B cell (primary cell): ENCODE measurements at regions not wholly inside any gene's neighbourhood (a gene's known extent, or its start where the extent isn't known, plus 50 kb on each side); places are given as distances from the start of the nearest gene placed in this dataset.

Experiments used
- ATAC-seq: fragments of 200-7000 bp; cut with Tn5 transposase; one replicate; pipeline ENCODE4 v1.10.0; 2021; ENCODE audit warnings: low read depth, mild to moderate bottlenecking, moderate number of reproducible peaks, moderate library complexity
- CTCF ChIA-PET: fragments of 350-600 bp; sonication (Branson Sonifier 250); formaldehyde crosslinking; loops from one replicate; lab custom pipeline; 2021; ENCODE audit warnings: antibody characterized with exemption, inconsistent platforms; lab: Charles Lee
- POLR2A ChIA-PET: fragments of 350-600 bp; sonication (Branson Sonifier 250); formaldehyde crosslinking; loops from one replicate; lab custom pipeline; 2021; ENCODE audit warnings: antibody characterized with exemption; lab: Charles Lee
- DNase-seq: peaks from one replicate; pipeline ENCODE4 v3.0.0; 2013
- H2AFZ ChIP-seq: 2 replicates; pipeline ENCODE4 v1.6.1; 2012; ENCODE audit warnings: mild to moderate bottlenecking, low read depth, low read length; ENCODE audit not compliant: insufficient read depth, poor library complexity, severe bottlenecking
- H3K27ac ChIP-seq, 2 donors: 1 replicate in 1 of 2; 2 replicates in 1 of 2; pipeline ENCODE4 v1.5.1; 2012 to 2013; ENCODE audit warnings: low read length in 2 of 2, mild to moderate bottlenecking in 2 of 2, moderate library complexity in 1 of 2
- H3K27me3 ChIP-seq, 4 experiments: fragments of 200-600 bp in 1 of 4; sonication (generic) in 1 of 4; replicated peaks in 1 of 4; 1 replicate in 2 of 4; 2 replicates in 2 of 4; pipeline versions ENCODE4 v1.6.1 to v1.7.0; 2013 to 2016; ENCODE audit warnings: low read length in 3 of 4, mild to moderate bottlenecking in 2 of 4, mixed read lengths in 1 of 4, moderate library complexity in 1 of 4; ENCODE audit not compliant: insufficient read depth in 4 of 4, control insufficient read depth in 3 of 4; ENCODE audit errors: control extremely low read depth in 1 of 4
- H3K36me3 ChIP-seq, 2 experiments: replicated peaks in 1 of 2; 1 replicate in 1 of 2; 2 replicates in 1 of 2; pipeline versions ENCODE4 v1.6.1 to v1.7.1; 2013; ENCODE audit warnings: low read length in 1 of 2; ENCODE audit not compliant: insufficient read depth in 2 of 2, control insufficient read depth in 1 of 2; ENCODE audit errors: control extremely low read depth in 1 of 2, extremely low read depth in 1 of 2
- H3K4me1 ChIP-seq, 2 donors: fragments of 200-600 bp in 1 of 2; sonication (generic) in 1 of 2; 1 replicate in 1 of 2; 2 replicates in 1 of 2; pipeline versions ENCODE4 v1.5.1 to v1.6.1; 2013 to 2017; ENCODE audit warnings: low read length in 2 of 2; ENCODE audit not compliant: control insufficient read depth in 2 of 2, insufficient read depth in 2 of 2
- H3K4me2 ChIP-seq: replicated peaks from 2 replicates; pipeline ENCODE3; 2012; ENCODE audit warnings: mild to moderate bottlenecking, low read depth, low read length; ENCODE audit not compliant: poor library complexity, severe bottlenecking
- H3K4me3 ChIP-seq, 5 experiments: fragments of 200-600 bp in 1 of 5; sonication (generic) in 1 of 5; 1 replicate in 3 of 5; 2 replicates in 2 of 5; pipeline versions ENCODE4 v1.5.1 to v1.7.0; 2011 to 2016; ENCODE audit warnings: low read length in 4 of 5, mild to moderate bottlenecking in 4 of 5, low read depth in 2 of 5, control low read depth in 1 of 5, moderate library complexity in 1 of 5; ENCODE audit not compliant: insufficient read depth in 1 of 5; ENCODE audit errors: control extremely low read depth in 1 of 5, extremely low read depth in 1 of 5
- H3K79me2 ChIP-seq: fragments of 200-600 bp; sonication (generic); one replicate; pipeline ENCODE4 v1.6.0; 2016; ENCODE audit warnings: low read length; ENCODE audit not compliant: control insufficient read depth, insufficient read depth
- H3K9ac ChIP-seq: fragments of 200-600 bp; sonication (generic); 2 replicates; pipeline ENCODE4 v1.6.1; 2017; ENCODE audit warnings: mild to moderate bottlenecking, low read length, moderate library complexity
- H3K9me3 ChIP-seq, 3 donors: one replicate each; pipeline versions ENCODE4 v1.6.1 to v1.7.1; 2013; ENCODE audit warnings: low read length in 2 of 3; ENCODE audit not compliant: control insufficient read depth in 2 of 3, insufficient read depth in 1 of 3; ENCODE audit errors: control extremely low read depth in 1 of 3
- H4K20me1 ChIP-seq: 2 replicates; pipeline ENCODE4 v1.6.0; 2012; ENCODE audit warnings: mild to moderate bottlenecking, low read length; ENCODE audit not compliant: insufficient read depth, control insufficient read depth, poor library complexity, severe bottlenecking
- H3K27ac Mint-ChIP-seq: one replicate; pipeline ENCODE4 v1.8.0; 2021; ENCODE audit warnings: mixed read lengths
- H3K27me3 Mint-ChIP-seq: one replicate; pipeline ENCODE4 v1.8.0; 2021; ENCODE audit warnings: mixed read lengths
- H3K4me1 Mint-ChIP-seq: one replicate; pipeline ENCODE4 v1.8.0; 2021; ENCODE audit warnings: mixed read lengths
- H3K4me3 Mint-ChIP-seq: one replicate; pipeline ENCODE4 v1.8.0; 2021; ENCODE audit warnings: mixed read lengths
- H3K9me3 Mint-ChIP-seq: one replicate; pipeline ENCODE4 v1.8.0; 2022; ENCODE audit warnings: mixed read lengths; ENCODE audit not compliant: insufficient read depth
- CTCF ChIP-seq: fragments of 200-600 bp; IDR thresholded peaks from one replicate; pipeline ENCODE4 v1.8.0; 2022; ENCODE audit warnings: antibody characterized with exemption, mild to moderate bottlenecking
- EZH2 ChIP-seq: IDR thresholded peaks from 2 replicates; pipeline ENCODE4 v1.6.1; 2012; ENCODE audit warnings: borderline replicate concordance, low read depth, mild to moderate bottlenecking, moderate library complexity, low read length; ENCODE audit not compliant: insufficient read depth, poor library complexity, severe bottlenecking
- WGBS: methylation state at CpG from one replicate; pipeline ENCODE4 v1.1.5; 2013; ENCODE audit warnings: missing lambda C conversion rate; ENCODE audit not compliant: insufficient coverage; 5-methylcytosine and 5-hydroxymethylcytosine counted together
- intact Hi-C: fragments of 100-400 bp; cut with micrococcal nuclease; formaldehyde crosslinking; loops from one replicate; pipeline ENCODE4 v1.10.0; 2022

- Mint-ChIP-seq H3K4me3 (no peak overlapping the region), H3K4me1 (no peaks in the 10 kb centered on the region), H3K27ac (no peak overlapping the region), H3K27me3 (no peaks in the 10 kb centered on the region), H3K9me3 (peaks cover 3% of the 10 kb centered on the region)
- DNase-seq, result no peak
- Histone ChIP-seq H3K27ac (no peak overlapping the region), H3K36me3 (no peaks in the 10 kb centered on the region), H3K4me2 (no peak overlapping the region), H3K4me3 (no peak overlapping the region), H3K4me1 (no peaks in the 10 kb centered on the region), H3K27me3 (no peaks in the 10 kb centered on the region), H4K20me1 (no peaks in the 10 kb centered on the region), H2AFZ (no peak overlapping the region), H3K9me3 (no peaks in the 10 kb centered on the region), H3K79me2 (no peaks in the 10 kb centered on the region), H3K9ac (no peak overlapping the region)
- intact Hi-C loops, result no loop called here
- TF ChIP-seq EZH2, result no peak
- no peak for TF ChIP-seq CTCF
- CTCF ChIA-PET, result no interaction called here
- WGBS, result no CpG with 5 or more reads among the region's 1 CpG
- POLR2A ChIA-PET, result no interaction called here
- ATAC-seq, result no peak
These were observed 2125.3 kb upstream of the RAG2 start for GRCh38 chr11:38723361-38723760.

- Mint-ChIP-seq H3K9me3 (peaks cover 3% of the 10 kb centered on the region), H3K4me3 (no peak overlapping the region), H3K27me3 (no peaks in the 10 kb centered on the region), H3K4me1 (no peaks in the 10 kb centered on the region), H3K27ac (no peak overlapping the region)
- H3K27ac ChIP-seq, result no peak overlapping the region
- no peaks in the 10 kb centered on the region for H3K79me2 ChIP-seq
- no peaks in the 10 kb centered on the region for H3K4me1 ChIP-seq
- no peak overlapping the region for H2AFZ ChIP-seq
- H3K27me3 ChIP-seq, result no peaks in the 10 kb centered on the region
- no peak overlapping the region for H3K9ac ChIP-seq
- H3K4me2 ChIP-seq, result no peak overlapping the region
- H3K36me3 ChIP-seq, result no peaks in the 10 kb centered on the region
- TF ChIP-seq EZH2, result no peak
- no peak for TF ChIP-seq CTCF
- ATAC-seq, result no peak
- no peaks in the 10 kb centered on the region for H3K9me3 ChIP-seq
- intact Hi-C loops, result no loop called here
- no peak overlapping the region for H3K4me3 ChIP-seq
- ChIA-PET POLR2A (no interaction called here), CTCF (no interaction called here)
- no peaks in the 10 kb centered on the region for H4K20me1 ChIP-seq
- WGBS, result 57% methylated on average over 1 of the region's 1 CpG
- DNase-seq, result no peak
These were observed 2123.7 kb upstream of the RAG2 start for GRCh38 chr11:38721586-38722315.
